HG03135 (cell line): ENCODE measurements at regions not wholly inside any gene's neighbourhood (a gene's known extent, or its start where the extent isn't known, plus 50 kb on each side); places are given as distances from the start of the nearest gene placed in this dataset.
"Not testable (repeated sequence)": the region's sequence is repeated elsewhere in the genome, so short reads cannot be mapped to it uniquely, and the experiment has no call there.

Source experiments
- ATAC-seq: cut with Tn5 transposase; IDR thresholded peaks from one replicate; pipeline ENCODE4 v1.9.1; 2021; ENCODE audit warnings: mild to moderate bottlenecking, moderate library complexity; ENCODE audit not compliant: unreplicated experiment

GRCh38 chr5:166795756-166796155, 1495.7 kb upstream of the WWC1 start:
- ATAC-seq, result no peak

- no peak for ATAC-seq
Measured at GRCh38 chr5:166803058-166803457, 1488.4 kb upstream of the WWC1 start.

GRCh38 chr5:166804223-166804622, 1487.2 kb upstream of the WWC1 start:
- ATAC-seq, result not testable (repeated sequence)

- ATAC-seq, result not testable (repeated sequence)
Measured at GRCh38 chr5:166804693-166805092, 1486.8 kb upstream of the WWC1 start.

- ATAC-seq, result not testable (repeated sequence)
Measured at GRCh38 chr5:166810093-166810658, 1481.3 kb upstream of the WWC1 start.

- no peak for ATAC-seq
Measured at GRCh38 chr5:166810721-166811120, 1480.7 kb upstream of the WWC1 start.

GRCh38 chr5:166823360-166823759, 1468.1 kb upstream of the WWC1 start:
- ATAC-seq, result no peak

GRCh38 chr5:166834246-166834645, 1457.2 kb upstream of the WWC1 start:
- no peak for ATAC-seq

- no peak for ATAC-seq
Measured at GRCh38 chr5:166845044-166845443, 1446.4 kb upstream of the WWC1 start.

- ATAC-seq, result no peak
Measured at GRCh38 chr5:166856791-166857190, 1434.7 kb upstream of the WWC1 start.

GRCh38 chr5:166860426-166860825, 1431.0 kb upstream of the WWC1 start:
- ATAC-seq, result no peak

- no peak for ATAC-seq
Measured at GRCh38 chr5:166862581-166862980, 1428.9 kb upstream of the WWC1 start.

GRCh38 chr5:166865206-166865605, 1426.2 kb upstream of the WWC1 start:
- no peak for ATAC-seq

- ATAC-seq, result no peak
Measured at GRCh38 chr5:166880456-166880855, 1411.0 kb upstream of the WWC1 start.

GRCh38 chr5:166881802-166882201, 1409.6 kb upstream of the WWC1 start:
- no peak for ATAC-seq

GRCh38 chr5:166883016-166883415, 1408.4 kb upstream of the WWC1 start:
- ATAC-seq, result no peak

- ATAC-seq, result no peak
Measured at GRCh38 chr5:166898166-166898565, 1393.3 kb upstream of the WWC1 start.

GRCh38 chr5:166899343-166899742, 1392.1 kb upstream of the WWC1 start:
- no peak for ATAC-seq

- no peak for ATAC-seq
Measured at GRCh38 chr5:166904571-166904970, 1386.9 kb upstream of the WWC1 start.

- no peak for ATAC-seq
Measured at GRCh38 chr5:166906991-166907713, 1384.3 kb upstream of the WWC1 start.

GRCh38 chr5:166909040-166909439, 1382.4 kb upstream of the WWC1 start:
- no peak for ATAC-seq

GRCh38 chr5:166909926-166910325, 1381.5 kb upstream of the WWC1 start:
- ATAC-seq, result no peak

GRCh38 chr5:166910995-166911394, 1380.5 kb upstream of the WWC1 start:
- ATAC-seq, result no peak
